Endodermal cell (in vitro differentiated cells): ENCODE measurements at regions not wholly inside any gene's neighbourhood (a gene's known extent, or its start where the extent isn't known, plus 50 kb on each side); places are given as distances from the start of the nearest gene placed in this dataset.

ENCODE experiments used
- DNase-seq: peaks from one replicate; pipeline ENCODE4 v3.0.0-alpha.2; 2017
- H3K27ac ChIP-seq: 2 replicates; pipeline ENCODE4 v1.5.1; 2013; ENCODE audit warnings: mild to moderate bottlenecking, low read depth, low read length, moderate library complexity
- H3K27me3 ChIP-seq: 2 replicates; pipeline ENCODE4 v1.6.1; 2013; ENCODE audit warnings: mild to moderate bottlenecking, low read length, moderate library complexity; ENCODE audit not compliant: insufficient read depth, control insufficient read depth, poor library complexity, severe bottlenecking
- H3K36me3 ChIP-seq: 2 replicates; pipeline ENCODE4 v1.7.0; 2013; ENCODE audit warnings: mild to moderate bottlenecking, low read length, moderate library complexity; ENCODE audit not compliant: control insufficient read depth, insufficient read depth
- H3K4me1 ChIP-seq: one replicate; pipeline ENCODE4 v1.7.0; 2013; ENCODE audit warnings: low read length; ENCODE audit not compliant: control insufficient read depth, insufficient read depth
- H3K4me3 ChIP-seq: 2 replicates; pipeline ENCODE4 v1.5.1; 2013; ENCODE audit warnings: mild to moderate bottlenecking, low read length, moderate library complexity
- H3K9ac ChIP-seq: 2 replicates; pipeline ENCODE4 v1.6.1; 2013; ENCODE audit warnings: mild to moderate bottlenecking, low read length, moderate library complexity; ENCODE audit not compliant: poor library complexity, severe bottlenecking; ENCODE audit errors: extremely low read depth
- H3K9me3 ChIP-seq: 2 replicates; pipeline ENCODE4 v1.6.1; 2013; ENCODE audit warnings: mild to moderate bottlenecking, low read length, moderate library complexity; ENCODE audit not compliant: control insufficient read depth
- H3K27ac Mint-ChIP-seq: 2 replicates; pipeline ENCODE4 v1.8.0; 2020; ENCODE audit warnings: mixed read lengths
- H3K27me3 Mint-ChIP-seq: 2 replicates; pipeline ENCODE4 v1.8.0; 2021; ENCODE audit warnings: mild to moderate bottlenecking, mixed read lengths; ENCODE audit not compliant: insufficient read depth
- H3K36me3 Mint-ChIP-seq: 2 replicates; pipeline ENCODE4 v1.8.0; 2020; ENCODE audit warnings: low read depth, mixed read lengths
- H3K4me1 Mint-ChIP-seq: 2 replicates; pipeline ENCODE4 v1.8.0; 2020; ENCODE audit warnings: mixed read lengths
- H3K4me3 Mint-ChIP-seq: 2 replicates; pipeline ENCODE4 v1.8.0; 2020; ENCODE audit warnings: mild to moderate bottlenecking, moderate library complexity, mixed read lengths
- H3K9me3 Mint-ChIP-seq: 2 replicates; pipeline ENCODE4 v1.8.0; 2020; ENCODE audit warnings: mild to moderate bottlenecking, mixed read lengths
- WGBS, 2 experiments: methylation state at CpG; one replicate each; pipeline versions ENCODE4 v1.1.5 to v1.1.7; 2013; ENCODE audit warnings: missing lambda C conversion rate in 2 of 2, mixed read lengths in 1 of 2; ENCODE audit not compliant: insufficient coverage in 1 of 2, insufficient read length in 1 of 2; 5-methylcytosine and 5-hydroxymethylcytosine counted together
- TF ChIP-seq, protein P1 (sequence below): fragments of 200-600 bp; sonication (generic); conservative IDR thresholded peaks from 2 replicates; pipeline ENCODE4 v1.5.0; 2021; ENCODE audit warnings: antibody characterized with exemption, mild to moderate bottlenecking

DNA sequence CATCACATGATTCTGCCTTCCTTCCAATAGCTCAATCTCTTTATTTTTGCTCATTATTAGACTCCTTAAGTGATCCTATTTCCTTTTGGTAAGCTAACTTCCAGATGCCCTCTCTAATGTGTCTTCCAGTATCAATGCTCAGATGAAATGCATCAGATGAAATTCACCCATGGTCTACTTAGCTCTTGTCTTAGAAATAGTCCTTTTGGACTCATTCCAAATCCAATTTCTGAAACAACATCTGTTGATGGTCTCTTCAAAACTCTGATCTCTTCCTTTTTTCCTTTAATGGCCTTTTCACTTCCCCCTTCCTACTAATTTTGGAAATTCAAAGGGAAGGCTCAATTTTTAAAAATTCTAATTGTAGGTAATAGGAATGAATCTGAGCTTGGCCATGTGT, 81.1 kb upstream of the GREM2 start:
- Histone ChIP-seq H3K27me3 (no peaks in the 10 kb centered on the region), H3K27ac (no peak overlapping the region), H3K4me1 (peaks cover 10% of the 10 kb centered on the region), H3K9ac (no peak overlapping the region), H3K4me3 (no peak overlapping the region), H3K36me3 (no peaks in the 10 kb centered on the region), H3K9me3 (no peaks in the 10 kb centered on the region)
- no peaks in the 10 kb centered on the region for H3K36me3 Mint-ChIP-seq
- H3K4me1 Mint-ChIP-seq, result peaks cover 23% of the 10 kb centered on the region
- H3K9me3 Mint-ChIP-seq, result no peaks in the 10 kb centered on the region
- TF ChIP-seq, protein P1, sequence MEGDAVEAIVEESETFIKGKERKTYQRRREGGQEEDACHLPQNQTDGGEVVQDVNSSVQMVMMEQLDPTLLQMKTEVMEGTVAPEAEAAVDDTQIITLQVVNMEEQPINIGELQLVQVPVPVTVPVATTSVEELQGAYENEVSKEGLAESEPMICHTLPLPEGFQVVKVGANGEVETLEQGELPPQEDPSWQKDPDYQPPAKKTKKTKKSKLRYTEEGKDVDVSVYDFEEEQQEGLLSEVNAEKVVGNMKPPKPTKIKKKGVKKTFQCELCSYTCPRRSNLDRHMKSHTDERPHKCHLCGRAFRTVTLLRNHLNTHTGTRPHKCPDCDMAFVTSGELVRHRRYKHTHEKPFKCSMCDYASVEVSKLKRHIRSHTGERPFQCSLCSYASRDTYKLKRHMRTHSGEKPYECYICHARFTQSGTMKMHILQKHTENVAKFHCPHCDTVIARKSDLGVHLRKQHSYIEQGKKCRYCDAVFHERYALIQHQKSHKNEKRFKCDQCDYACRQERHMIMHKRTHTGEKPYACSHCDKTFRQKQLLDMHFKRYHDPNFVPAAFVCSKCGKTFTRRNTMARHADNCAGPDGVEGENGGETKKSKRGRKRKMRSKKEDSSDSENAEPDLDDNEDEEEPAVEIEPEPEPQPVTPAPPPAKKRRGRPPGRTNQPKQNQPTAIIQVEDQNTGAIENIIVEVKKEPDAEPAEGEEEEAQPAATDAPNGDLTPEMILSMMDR, result no peak
- no peak for DNase-seq
- H3K27ac Mint-ChIP-seq, result no peak overlapping the region
- H3K27me3 Mint-ChIP-seq, result no peaks in the 10 kb centered on the region
- H3K4me3 Mint-ChIP-seq, result no peak overlapping the region

DNA sequence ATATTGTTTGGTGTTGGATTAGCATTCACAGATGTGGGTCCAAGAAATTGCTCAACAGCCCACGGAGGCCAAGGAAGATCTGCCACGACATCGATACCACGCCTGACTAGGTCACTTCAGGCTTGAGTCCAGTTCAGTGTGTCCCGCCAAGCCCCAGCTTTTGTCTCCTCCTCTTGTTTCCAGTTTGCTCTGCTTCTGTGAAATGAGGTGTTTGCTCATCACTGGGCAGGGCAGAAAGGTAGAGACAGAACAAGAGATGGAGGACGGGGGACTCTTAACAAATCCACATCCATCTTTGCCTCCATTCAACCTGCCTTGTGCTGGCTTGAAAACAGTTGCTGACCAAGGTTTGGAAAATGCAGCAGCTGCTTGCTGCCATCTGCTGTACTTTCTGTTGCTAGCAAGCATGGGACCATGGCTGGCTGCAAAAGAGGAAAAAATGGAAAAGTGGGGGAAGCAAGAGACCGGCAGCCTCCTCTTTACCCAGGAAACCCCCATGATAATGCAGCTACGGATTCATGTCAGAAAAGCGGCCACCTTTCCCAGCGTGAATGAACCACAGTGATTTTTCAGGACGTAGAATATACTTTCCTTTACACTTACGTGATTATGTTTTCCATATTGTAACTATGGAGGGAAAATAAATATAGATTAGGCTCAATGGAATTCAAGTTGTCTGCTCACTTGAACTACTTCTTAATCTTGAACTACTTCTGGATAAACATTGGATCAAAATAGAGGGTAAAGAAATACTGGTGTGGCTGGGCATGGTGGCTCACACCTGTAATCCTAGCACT, 80.2 kb upstream of the GREM2 start:
- H3K27ac ChIP-seq, result no peak overlapping the region
- no peaks in the 10 kb centered on the region for H3K9me3 Mint-ChIP-seq
- no peaks in the 10 kb centered on the region for H3K36me3 ChIP-seq
- peaks cover 25% of the 10 kb centered on the region for H3K4me1 Mint-ChIP-seq
- H3K9ac ChIP-seq, result no peak overlapping the region
- 74 to 81% methylated on average over 11 to 12 of the region's 12 CpGs for WGBS, 2 experiments
- no peak overlapping the region for H3K27ac Mint-ChIP-seq
- H3K27me3 Mint-ChIP-seq, result no peaks in the 10 kb centered on the region
- DNase-seq, result peak; percentile 84
- H3K36me3 Mint-ChIP-seq, result no peaks in the 10 kb centered on the region
- H3K9me3 ChIP-seq, result no peaks in the 10 kb centered on the region
- H3K4me3 ChIP-seq, result no peak overlapping the region
- H3K4me1 ChIP-seq, result peaks cover 10% of the 10 kb centered on the region
- no peaks in the 10 kb centered on the region for H3K27me3 ChIP-seq
- TF ChIP-seq, protein P1, result peak; percentile 88
- no peak overlapping the region for H3K4me3 Mint-ChIP-seq

DNA sequence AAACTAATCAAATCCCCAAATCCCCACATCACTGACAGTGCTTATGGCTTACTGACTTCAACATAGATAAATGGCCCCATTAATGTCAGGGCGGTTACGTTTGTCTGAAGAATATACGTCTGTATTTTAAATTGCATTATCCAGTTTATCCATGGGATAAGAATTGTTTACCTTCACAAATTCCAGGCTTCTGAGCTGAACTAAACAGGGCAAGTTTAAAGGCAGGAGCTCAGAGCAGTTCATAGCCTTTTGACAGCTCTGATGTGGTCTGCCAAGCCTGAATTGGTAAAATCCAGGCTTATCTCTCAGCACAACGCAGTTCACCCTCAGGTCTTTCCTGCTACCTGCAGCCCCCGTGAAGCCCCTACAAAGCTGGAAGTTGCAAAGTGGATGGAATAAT, 79.5 kb upstream of the GREM2 start:
- H3K27me3 ChIP-seq, result no peaks in the 10 kb centered on the region
- H3K9me3 ChIP-seq, result no peaks in the 10 kb centered on the region
- Mint-ChIP-seq H3K4me1 (peaks cover 25% of the 10 kb centered on the region), H3K36me3 (no peaks in the 10 kb centered on the region), H3K27ac (no peak overlapping the region), H3K9me3 (no peaks in the 10 kb centered on the region), H3K4me3 (no peak overlapping the region), H3K27me3 (no peaks in the 10 kb centered on the region)
- no peak for DNase-seq
- H3K9ac ChIP-seq, result no peak overlapping the region
- H3K36me3 ChIP-seq, result no peaks in the 10 kb centered on the region
- peaks cover 10% of the 10 kb centered on the region for H3K4me1 ChIP-seq
- WGBS, 2 experiments, result 90 to 98% methylated on average over 5 of the region's 5 CpGs
- TF ChIP-seq, protein P1, result no peak
- H3K4me3 ChIP-seq, result no peak overlapping the region
- H3K27ac ChIP-seq, result no peak overlapping the region
